ENCODE measurements at regions not wholly inside any gene's neighbourhood (a gene's known extent, or its start where the extent isn't known, plus 50 kb on each side); places are given as distances from the start of the nearest gene placed in this dataset.
"Not testable (repeated sequence)": the region's sequence is repeated elsewhere in the genome, so short reads cannot be mapped to it uniquely, and the experiment has no call there.

DNA sequence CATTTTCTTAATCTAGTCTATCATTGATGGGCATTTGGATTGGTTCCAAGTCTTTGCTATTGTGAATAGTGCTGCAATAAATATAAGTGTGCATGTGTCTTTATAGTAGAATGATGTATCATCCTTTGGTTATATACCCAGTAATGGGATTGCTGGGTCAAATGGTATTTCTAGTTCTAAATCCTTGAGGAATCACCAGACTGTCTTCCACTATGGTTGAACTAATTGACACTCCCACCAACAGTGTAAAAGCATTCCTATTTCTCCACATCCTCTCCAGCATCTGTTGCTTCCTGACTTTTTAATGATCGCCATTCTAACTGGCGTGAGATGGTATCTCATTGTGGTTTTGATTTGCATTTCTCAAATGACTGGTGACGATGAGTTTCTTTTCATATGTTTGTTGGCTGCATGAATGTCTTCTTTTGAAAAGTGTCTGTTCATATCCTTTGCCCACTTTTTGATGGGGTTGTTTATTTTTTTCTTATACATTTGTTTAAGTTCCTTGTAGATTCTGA lies 374.4 kb upstream of the NT5C1B start:
- not testable (repeated sequence) for TF ChIP-seq CTCF, POLR2A (IDR thresholded peaks at IDR 0.05)
